Lower lobe of right lung (tissue), 2 donors: ENCODE measurements at regions not wholly inside any gene's neighbourhood (a gene's known extent, or its start where the extent isn't known, plus 50 kb on each side); places are given as distances from the start of the nearest gene placed in this dataset.

ENCODE experiments used
- ATAC-seq, 2 donors: fragments of 200-7000 bp; cut with Tn5 transposase; one replicate each; pipeline ENCODE4 v1.9.1; 2020 to 2022; ENCODE audit warnings: mild to moderate bottlenecking in 2 of 2, moderate library complexity in 2 of 2
- DNase-seq: peaks from one replicate; pipeline ENCODE4 v3.0.0-alpha.2; 2020
- H3K27ac ChIP-seq: fragments of 200-600 bp; one replicate; pipeline ENCODE4 v1.8.0; 2022
- H3K27me3 ChIP-seq: fragments of 200-600 bp; one replicate; pipeline ENCODE4 v1.8.0; 2022; ENCODE audit warnings: low read depth
- H3K36me3 ChIP-seq: fragments of 200-600 bp; one replicate; pipeline ENCODE4 v1.8.0; 2022; ENCODE audit warnings: mild to moderate bottlenecking
- H3K4me1 ChIP-seq: fragments of 200-600 bp; one replicate; pipeline ENCODE4 v1.8.0; 2022
- H3K4me3 ChIP-seq: fragments of 200-600 bp; one replicate; pipeline ENCODE4 v1.8.0; 2022; ENCODE audit warnings: mild to moderate bottlenecking
- H3K9me3 ChIP-seq: fragments of 200-600 bp; one replicate; pipeline ENCODE4 v1.8.0; 2022
- CTCF ChIP-seq: fragments of 200-600 bp; IDR thresholded peaks from one replicate; pipeline ENCODE4 v1.8.0; 2022; ENCODE audit warnings: antibody characterized with exemption, mild to moderate bottlenecking
- intact Hi-C: fragments of 100-400 bp; cut with DNase I; formaldehyde crosslinking; loops from one replicate; pipeline ENCODE4 v1.11.0; 2022
- donor health status: DM: no; HTN: yes; CAD: no; lungs with severe emphysema.

DNA sequence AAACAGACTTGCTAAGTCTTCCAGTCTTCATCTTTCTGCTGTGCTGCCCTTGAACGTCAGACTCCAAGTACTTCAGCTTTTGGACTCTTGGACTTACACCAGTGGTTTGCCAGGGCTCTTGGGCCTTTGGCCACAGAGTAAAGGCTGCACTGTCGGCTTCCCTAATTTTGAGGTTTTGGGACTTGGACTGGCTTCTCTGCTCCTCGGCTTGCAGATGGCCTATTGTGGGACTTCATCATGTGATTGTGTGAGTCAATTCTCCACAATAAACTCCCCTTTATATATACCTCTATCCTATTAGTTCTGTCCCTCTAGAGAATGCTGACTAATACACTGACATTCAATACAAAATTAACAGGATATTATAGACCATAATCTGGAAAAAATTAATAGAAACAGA is 628.1 kb downstream of the PLPP3 start:
- Histone ChIP-seq H3K4me1 (no peaks in the 10 kb centered on the region), H3K9me3 (no peaks in the 10 kb centered on the region), H3K4me3 (no peak overlapping the region), H3K27me3 (no peaks in the 10 kb centered on the region), H3K27ac (no peak overlapping the region), H3K36me3 (no peaks in the 10 kb centered on the region)
- TF ChIP-seq CTCF: no peak
- ATAC-seq: no peak
- DNase-seq: no peak
- intact Hi-C loops: no loop called here

DNA sequence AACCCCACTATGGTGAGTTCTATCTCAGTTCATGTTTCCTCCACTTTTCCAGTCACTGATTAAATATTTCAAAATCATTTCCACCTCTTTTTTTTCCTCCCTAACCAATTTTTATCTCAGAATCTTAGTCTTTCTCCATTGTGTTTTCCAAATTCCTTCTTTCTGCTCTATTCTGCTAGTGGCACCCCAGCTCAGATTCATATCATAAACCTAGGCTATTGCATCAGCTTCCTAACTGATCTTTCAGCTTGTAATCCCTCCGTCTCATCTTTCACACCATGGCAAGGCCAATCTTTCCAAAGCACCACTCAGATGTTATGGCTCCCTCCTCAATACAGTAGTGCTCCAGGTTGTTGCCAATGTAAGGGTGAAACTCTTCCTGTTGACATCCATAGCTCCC is 631.9 kb downstream of the PLPP3 start:
- Histone ChIP-seq H3K36me3 (no peaks in the 10 kb centered on the region), H3K27ac (no peak overlapping the region), H3K27me3 (no peaks in the 10 kb centered on the region), H3K4me1 (no peaks in the 10 kb centered on the region), H3K9me3 (no peaks in the 10 kb centered on the region), H3K4me3 (no peak overlapping the region)
- TF ChIP-seq CTCF: no peak
- DNase-seq (no peak), ATAC-seq (no peak)
- intact Hi-C loops: no loop called here

GRCh38 chr1:55943721-55944435 is 635.5 kb downstream of the PLPP3 start:
- no peak for DNase-seq
- Histone ChIP-seq H3K4me1 (no peaks in the 10 kb centered on the region), H3K36me3 (no peaks in the 10 kb centered on the region), H3K9me3 (no peaks in the 10 kb centered on the region), H3K4me3 (no peak overlapping the region), H3K27me3 (no peaks in the 10 kb centered on the region), H3K27ac (no peak overlapping the region)
- TF ChIP-seq CTCF: no peak
- intact Hi-C loops: no loop called here
- ATAC-seq: no peak

- Histone ChIP-seq H3K4me1 (no peaks in the 10 kb centered on the region), H3K27ac (no peak overlapping the region), H3K27me3 (no peaks in the 10 kb centered on the region), H3K36me3 (no peaks in the 10 kb centered on the region), H3K9me3 (no peaks in the 10 kb centered on the region), H3K4me3 (no peak overlapping the region)
- intact Hi-C loops: no loop called here
- no peak for DNase-seq
- TF ChIP-seq CTCF: no peak
- no peak for ATAC-seq
These were observed 636.4 kb downstream of the PLPP3 start for GRCh38 chr1:55943012-55943411.

DNA sequence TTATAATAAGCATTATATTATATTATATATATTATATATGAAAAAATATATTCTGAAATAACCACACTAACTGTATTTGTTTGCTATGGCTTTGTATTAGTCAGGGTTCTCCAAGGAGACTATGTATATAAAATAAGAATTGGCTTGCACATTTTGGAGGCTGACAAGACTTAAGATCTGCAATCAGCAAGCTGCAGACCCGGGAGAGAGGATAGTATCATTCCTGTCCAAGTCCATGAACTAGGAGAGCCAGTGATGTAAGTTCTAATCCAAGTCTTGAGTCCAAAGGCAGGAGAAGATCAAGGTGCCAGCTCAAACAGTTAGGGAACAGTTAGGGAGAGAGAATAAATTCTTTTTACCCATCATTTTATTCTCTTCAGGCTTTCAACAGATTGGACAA is 639.5 kb downstream of the PLPP3 start:
- H3K27me3 ChIP-seq: no peaks in the 10 kb centered on the region
- no peak for TF ChIP-seq CTCF
- H3K9me3 ChIP-seq: no peaks in the 10 kb centered on the region
- no peak overlapping the region for H3K27ac ChIP-seq
- intact Hi-C loops: no loop called here
- no peak overlapping the region for H3K4me3 ChIP-seq
- no peak for ATAC-seq
- H3K36me3 ChIP-seq: no peaks in the 10 kb centered on the region
- no peaks in the 10 kb centered on the region for H3K4me1 ChIP-seq
- DNase-seq: no peak
